ENCODE measurements at regions not wholly inside any gene's neighbourhood (a gene's known extent, or its start where the extent isn't known, plus 50 kb on each side); places are given as distances from the start of the nearest gene placed in this dataset.

- TF ChIP-seq EZH2phosphoT487 (IDR thresholded peaks at IDR 0.05; ENCODE audit: low read depth, severe bottlenecking, unreplicated experiment) (no peak), EZH2 (IDR thresholded peaks at IDR 0.05; ENCODE audit: borderline replicate concordance) (no peak)
- TF ChIP-seq, protein P1, sequence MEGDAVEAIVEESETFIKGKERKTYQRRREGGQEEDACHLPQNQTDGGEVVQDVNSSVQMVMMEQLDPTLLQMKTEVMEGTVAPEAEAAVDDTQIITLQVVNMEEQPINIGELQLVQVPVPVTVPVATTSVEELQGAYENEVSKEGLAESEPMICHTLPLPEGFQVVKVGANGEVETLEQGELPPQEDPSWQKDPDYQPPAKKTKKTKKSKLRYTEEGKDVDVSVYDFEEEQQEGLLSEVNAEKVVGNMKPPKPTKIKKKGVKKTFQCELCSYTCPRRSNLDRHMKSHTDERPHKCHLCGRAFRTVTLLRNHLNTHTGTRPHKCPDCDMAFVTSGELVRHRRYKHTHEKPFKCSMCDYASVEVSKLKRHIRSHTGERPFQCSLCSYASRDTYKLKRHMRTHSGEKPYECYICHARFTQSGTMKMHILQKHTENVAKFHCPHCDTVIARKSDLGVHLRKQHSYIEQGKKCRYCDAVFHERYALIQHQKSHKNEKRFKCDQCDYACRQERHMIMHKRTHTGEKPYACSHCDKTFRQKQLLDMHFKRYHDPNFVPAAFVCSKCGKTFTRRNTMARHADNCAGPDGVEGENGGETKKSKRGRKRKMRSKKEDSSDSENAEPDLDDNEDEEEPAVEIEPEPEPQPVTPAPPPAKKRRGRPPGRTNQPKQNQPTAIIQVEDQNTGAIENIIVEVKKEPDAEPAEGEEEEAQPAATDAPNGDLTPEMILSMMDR (IDR thresholded peaks at IDR 0.05; ENCODE audit: poor library complexity), result no peak
- Histone ChIP-seq H3K9me3 (ENCODE audit: low read depth) (no peaks in the 10 kb centered on the region), H3K4me2 (no peak overlapping the region), H3K27ac (no peak overlapping the region), H3K27me3 (no peaks in the 10 kb centered on the region), H3K36me3 (replicated peaks; ENCODE audit: insufficient read depth, low read depth) (no peaks in the 10 kb centered on the region), H3K4me1 (ENCODE audit: insufficient read depth) (no peaks in the 10 kb centered on the region), H3K4me3 (no peak overlapping the region), H3K79me2 (no peaks in the 10 kb centered on the region), H4K20me1 (ENCODE audit: insufficient read depth, poor library complexity, severe bottlenecking) (no peaks in the 10 kb centered on the region), H3K9me2 (replicated peaks; ENCODE audit: insufficient read depth) (no peaks in the 10 kb centered on the region), H2AFZ (no peak overlapping the region)
- DNase-seq (ENCODE audit: low spot score), result no peak
- WGBS (ENCODE audit: low lambda C conversion rate, missing lambda C conversion rate), result 54% methylated on average over 2 of the region's 2 CpGs
Observed at GRCh38 chr12:77751939-77752338, 78.8 kb upstream of the NAV3 start.

- Histone ChIP-seq H3K4me1 (ENCODE audit: insufficient read depth) (no peaks in the 10 kb centered on the region), H3K4me3 (no peak overlapping the region), H3K4me2 (no peak overlapping the region), H3K9me3 (ENCODE audit: low read depth) (no peaks in the 10 kb centered on the region), H3K27ac (no peak overlapping the region), H2AFZ (no peak overlapping the region), H4K20me1 (ENCODE audit: insufficient read depth, poor library complexity, severe bottlenecking) (no peaks in the 10 kb centered on the region), H3K79me2 (no peaks in the 10 kb centered on the region), H3K36me3 (replicated peaks; ENCODE audit: insufficient read depth, low read depth) (no peaks in the 10 kb centered on the region), H3K9me2 (replicated peaks; ENCODE audit: insufficient read depth) (no peaks in the 10 kb centered on the region), H3K27me3 (no peaks in the 10 kb centered on the region)
- TF ChIP-seq, protein P1 (IDR thresholded peaks at IDR 0.05; ENCODE audit: poor library complexity), result no peak
- TF ChIP-seq EZH2 (IDR thresholded peaks at IDR 0.05; ENCODE audit: borderline replicate concordance) (no peak), EZH2phosphoT487 (IDR thresholded peaks at IDR 0.05; ENCODE audit: low read depth, severe bottlenecking, unreplicated experiment) (no peak)
- WGBS (ENCODE audit: low lambda C conversion rate, missing lambda C conversion rate), result 70% methylated on average over 3 of the region's 3 CpGs
- DNase-seq (ENCODE audit: low spot score), result no peak
Observed at GRCh38 chr12:77746096-77746495, 84.6 kb upstream of the NAV3 start.

DNA sequence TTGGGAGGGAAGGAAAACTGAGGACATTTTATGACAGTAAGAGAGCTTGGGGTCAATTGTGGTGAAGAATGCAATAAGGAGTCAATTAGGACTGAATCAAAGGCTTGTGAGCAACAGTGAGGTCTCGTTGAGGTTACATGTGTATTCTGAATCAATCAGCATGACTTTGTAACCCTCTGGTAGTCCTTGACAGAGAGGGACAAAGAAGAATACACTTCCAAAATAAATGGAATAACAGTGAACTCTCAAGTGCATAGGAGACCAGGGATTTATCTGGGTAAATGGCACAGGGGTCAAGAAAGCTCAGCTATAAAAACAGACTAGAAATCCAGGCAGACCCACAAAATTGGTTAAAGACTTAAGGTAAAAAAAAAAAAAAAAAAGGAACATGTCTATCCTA lies 85.1 kb upstream of the NAV3 start:
- Histone ChIP-seq H3K4me2 (no peak overlapping the region), H3K4me3 (no peak overlapping the region), H3K4me1 (ENCODE audit: insufficient read depth) (no peaks in the 10 kb centered on the region), H3K27ac (no peak overlapping the region), H2AFZ (no peak overlapping the region), H3K36me3 (replicated peaks; ENCODE audit: insufficient read depth, low read depth) (no peaks in the 10 kb centered on the region), H3K27me3 (no peaks in the 10 kb centered on the region), H3K9me3 (ENCODE audit: low read depth) (no peaks in the 10 kb centered on the region), H3K79me2 (no peaks in the 10 kb centered on the region), H4K20me1 (ENCODE audit: insufficient read depth, poor library complexity, severe bottlenecking) (no peaks in the 10 kb centered on the region), H3K9me2 (replicated peaks; ENCODE audit: insufficient read depth) (no peaks in the 10 kb centered on the region)
- DNase-seq (ENCODE audit: low spot score), result no peak
- no peak for TF ChIP-seq EZH2phosphoT487 (IDR thresholded peaks at IDR 0.05; ENCODE audit: low read depth, severe bottlenecking, unreplicated experiment)
- TF ChIP-seq, protein P1 (IDR thresholded peaks at IDR 0.05; ENCODE audit: poor library complexity), result no peak
- TF ChIP-seq EZH2 (IDR thresholded peaks at IDR 0.05; ENCODE audit: borderline replicate concordance), result no peak
- 68% methylated on average over 1 of the region's 1 CpG for WGBS (ENCODE audit: low lambda C conversion rate, missing lambda C conversion rate)

- Histone ChIP-seq H3K27me3 (no peaks in the 10 kb centered on the region), H3K4me1 (ENCODE audit: insufficient read depth) (no peaks in the 10 kb centered on the region), H3K4me2 (no peak overlapping the region), H3K36me3 (replicated peaks; ENCODE audit: insufficient read depth, low read depth) (no peaks in the 10 kb centered on the region), H2AFZ (no peak overlapping the region), H3K4me3 (no peak overlapping the region), H4K20me1 (ENCODE audit: insufficient read depth, poor library complexity, severe bottlenecking) (no peaks in the 10 kb centered on the region), H3K9me3 (ENCODE audit: low read depth) (no peaks in the 10 kb centered on the region), H3K27ac (no peak overlapping the region), H3K79me2 (no peaks in the 10 kb centered on the region), H3K9me2 (replicated peaks; ENCODE audit: insufficient read depth) (no peaks in the 10 kb centered on the region)
- WGBS (ENCODE audit: low lambda C conversion rate, missing lambda C conversion rate), result 91% methylated on average over 1 of the region's 1 CpG
- TF ChIP-seq EZH2phosphoT487 (IDR thresholded peaks at IDR 0.05; ENCODE audit: low read depth, severe bottlenecking, unreplicated experiment) (no peak), EZH2 (IDR thresholded peaks at IDR 0.05; ENCODE audit: borderline replicate concordance) (no peak)
- TF ChIP-seq, protein P1 (IDR thresholded peaks at IDR 0.05; ENCODE audit: poor library complexity), result no peak
- DNase-seq (ENCODE audit: low spot score), result no peak
Observed at GRCh38 chr12:77742631-77743030, 88.1 kb upstream of the NAV3 start.
